Neural progenitor cell (in vitro differentiated cells): ENCODE measurements at regions not wholly inside any gene's neighbourhood (a gene's known extent, or its start where the extent isn't known, plus 50 kb on each side); places are given as distances from the start of the nearest gene placed in this dataset.

Experiments
- EZH2 ChIP-seq: fragments of 200-600 bp; sonication (generic); IDR thresholded peaks from 2 replicates; pipeline ENCODE4 v1.6.1; 2017; ENCODE audit warnings: antibody characterized with exemption, mild to moderate bottlenecking, moderate library complexity
- EZH2phosphoT487 ChIP-seq: fragments of 200-600 bp; sonication (generic); IDR thresholded peaks from 2 replicates; pipeline ENCODE4 v1.6.1; 2017; ENCODE audit warnings: antibody characterized with exemption
- TF ChIP-seq, protein P1 (sequence below): fragments of 200-600 bp; sonication (generic); IDR thresholded peaks from 2 replicates; pipeline ENCODE4 v1.5.1; 2017; ENCODE audit warnings: antibody characterized with exemption, mild to moderate bottlenecking

DNA sequence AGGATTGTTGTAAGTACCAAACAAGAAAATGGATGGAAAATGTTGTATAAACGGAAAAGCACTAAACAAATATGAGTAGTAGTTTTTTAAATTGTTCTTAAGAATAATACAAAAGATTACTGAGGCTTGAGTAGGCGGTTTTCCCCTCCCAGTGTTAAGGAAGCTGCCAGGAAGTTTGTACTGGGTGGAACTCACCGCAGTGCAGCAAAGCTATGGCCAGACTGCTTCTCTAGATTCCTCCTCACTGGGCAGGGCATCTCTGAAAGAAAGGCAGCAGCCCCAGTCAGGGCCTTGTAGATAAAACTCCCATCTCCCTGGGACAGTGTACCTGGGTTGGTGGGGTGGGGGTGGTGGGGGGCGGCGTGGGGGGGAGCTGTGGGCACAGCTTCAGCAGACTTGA is 58.7 kb downstream of the XCL2 start:
- TF ChIP-seq EZH2 (no peak), EZH2phosphoT487 (no peak)
- TF ChIP-seq, protein P1, sequence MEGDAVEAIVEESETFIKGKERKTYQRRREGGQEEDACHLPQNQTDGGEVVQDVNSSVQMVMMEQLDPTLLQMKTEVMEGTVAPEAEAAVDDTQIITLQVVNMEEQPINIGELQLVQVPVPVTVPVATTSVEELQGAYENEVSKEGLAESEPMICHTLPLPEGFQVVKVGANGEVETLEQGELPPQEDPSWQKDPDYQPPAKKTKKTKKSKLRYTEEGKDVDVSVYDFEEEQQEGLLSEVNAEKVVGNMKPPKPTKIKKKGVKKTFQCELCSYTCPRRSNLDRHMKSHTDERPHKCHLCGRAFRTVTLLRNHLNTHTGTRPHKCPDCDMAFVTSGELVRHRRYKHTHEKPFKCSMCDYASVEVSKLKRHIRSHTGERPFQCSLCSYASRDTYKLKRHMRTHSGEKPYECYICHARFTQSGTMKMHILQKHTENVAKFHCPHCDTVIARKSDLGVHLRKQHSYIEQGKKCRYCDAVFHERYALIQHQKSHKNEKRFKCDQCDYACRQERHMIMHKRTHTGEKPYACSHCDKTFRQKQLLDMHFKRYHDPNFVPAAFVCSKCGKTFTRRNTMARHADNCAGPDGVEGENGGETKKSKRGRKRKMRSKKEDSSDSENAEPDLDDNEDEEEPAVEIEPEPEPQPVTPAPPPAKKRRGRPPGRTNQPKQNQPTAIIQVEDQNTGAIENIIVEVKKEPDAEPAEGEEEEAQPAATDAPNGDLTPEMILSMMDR = no peak
